Activated T-cell treated with anti-CD3 and anti-CD28 coated beads for 48 hours (primary cell): ENCODE measurements at regions not wholly inside any gene's neighbourhood (a gene's known extent, or its start where the extent isn't known, plus 50 kb on each side); places are given as distances from the start of the nearest gene placed in this dataset.

Source experiments
- DNase-seq: peaks from one replicate; pipeline ENCODE4 v3.0.0-alpha.2; 2020; ENCODE audit warnings: low read depth

- peak; percentile 27 for DNase-seq
These were observed 106.1 kb upstream of the CPEB4 start for GRCh38 chr5:173781816-173782670.

- DNase-seq, result no peak
These were observed 105.5 kb upstream of the CPEB4 start for GRCh38 chr5:173782671-173783101.

DNA sequence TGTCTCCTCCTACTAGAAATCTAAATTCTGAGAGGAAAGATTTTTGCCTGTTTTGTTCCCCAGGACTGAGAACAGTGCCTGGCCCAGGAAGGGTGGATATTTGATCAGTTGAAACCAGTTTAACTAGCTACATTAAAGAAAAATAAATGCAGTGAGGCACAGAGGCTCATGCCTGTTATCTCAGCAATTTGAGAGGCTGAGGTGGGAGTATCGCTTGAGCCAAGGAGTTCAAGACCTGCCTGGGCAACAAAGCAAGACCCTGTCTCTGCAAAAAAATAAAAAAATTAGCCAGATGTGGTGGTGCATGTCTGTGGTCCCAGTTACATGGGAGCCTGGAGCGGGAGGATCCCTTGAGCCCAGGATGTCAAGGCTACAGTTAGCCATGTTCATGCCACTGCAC, 104.8 kb upstream of the CPEB4 start:
- DNase-seq, result no peak

- DNase-seq, result no peak
These were observed 102.7 kb upstream of the CPEB4 start for GRCh38 chr5:173785400-173785799.

DNA sequence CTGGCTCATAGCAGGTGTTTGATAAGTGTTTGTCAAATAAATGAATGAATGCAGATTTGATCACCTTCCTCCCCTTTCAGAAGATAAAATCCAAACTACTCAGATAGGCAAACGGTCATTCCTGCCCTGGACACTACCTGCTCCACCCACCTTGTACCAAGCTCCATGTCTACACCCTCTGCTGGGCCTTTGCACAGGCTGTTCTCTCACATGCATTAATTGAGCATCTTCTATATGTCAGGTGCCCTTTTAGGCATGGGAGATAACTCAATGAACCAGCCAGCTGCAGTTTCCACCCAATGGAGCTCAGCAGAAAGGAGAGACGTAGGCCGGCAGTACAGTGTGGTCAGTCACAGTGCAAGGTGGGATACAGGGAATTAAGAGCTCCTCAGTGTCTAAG, 102.3 kb upstream of the CPEB4 start:
- no peak for DNase-seq

DNA sequence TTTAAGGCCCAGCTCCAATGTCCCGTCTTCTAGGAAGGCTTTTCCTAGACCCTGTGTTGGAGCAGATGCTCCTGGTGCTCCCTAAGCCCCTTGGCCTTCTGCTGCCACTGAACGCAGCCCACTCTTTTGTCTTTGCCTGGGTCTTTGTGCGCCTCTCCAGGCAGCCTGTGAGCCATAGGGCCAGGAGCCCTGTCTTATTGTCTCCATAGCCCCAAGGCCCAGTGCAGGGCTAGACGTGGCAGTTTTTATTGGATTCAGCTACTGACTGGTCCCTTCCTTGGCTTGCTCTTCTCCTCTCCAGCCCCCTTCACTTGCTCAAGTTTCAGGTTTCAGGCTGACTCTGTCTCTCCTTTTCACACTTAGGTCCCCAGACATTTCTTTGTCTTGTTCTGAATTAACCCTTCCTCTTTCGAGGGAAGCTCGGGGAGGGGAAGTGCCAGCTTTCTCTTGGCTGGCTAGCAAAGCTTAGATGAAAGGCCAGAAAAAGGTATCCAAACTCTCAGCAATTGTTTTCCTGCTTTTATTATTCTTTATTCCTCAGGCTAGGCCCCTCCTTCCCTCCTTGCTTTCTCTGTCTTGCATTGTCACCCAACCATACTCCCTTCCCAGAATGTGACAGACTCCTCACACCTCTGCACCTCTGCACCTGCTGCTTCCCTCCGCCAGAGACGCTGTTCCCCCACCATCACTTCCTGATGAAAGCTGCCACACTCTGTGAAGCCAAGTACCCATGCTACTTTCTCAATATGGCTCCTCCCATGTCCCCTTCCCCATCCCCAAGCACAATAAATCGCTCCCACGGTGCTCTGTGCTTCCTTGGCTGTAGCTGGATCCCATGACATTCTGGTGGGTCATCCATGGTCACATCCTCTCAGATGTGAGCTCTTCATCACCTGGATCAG, 101.6 kb upstream of the CPEB4 start:
- DNase-seq, result no peak

- DNase-seq, result peak; percentile 12
These were observed 98.9 kb upstream of the CPEB4 start for GRCh38 chr5:173789031-173789920.

GRCh38 chr5:173790177-173790719, 97.9 kb upstream of the CPEB4 start:
- no peak for DNase-seq

- no peak for DNase-seq
These were observed 97.2 kb upstream of the CPEB4 start for GRCh38 chr5:173790836-173791546.

DNA sequence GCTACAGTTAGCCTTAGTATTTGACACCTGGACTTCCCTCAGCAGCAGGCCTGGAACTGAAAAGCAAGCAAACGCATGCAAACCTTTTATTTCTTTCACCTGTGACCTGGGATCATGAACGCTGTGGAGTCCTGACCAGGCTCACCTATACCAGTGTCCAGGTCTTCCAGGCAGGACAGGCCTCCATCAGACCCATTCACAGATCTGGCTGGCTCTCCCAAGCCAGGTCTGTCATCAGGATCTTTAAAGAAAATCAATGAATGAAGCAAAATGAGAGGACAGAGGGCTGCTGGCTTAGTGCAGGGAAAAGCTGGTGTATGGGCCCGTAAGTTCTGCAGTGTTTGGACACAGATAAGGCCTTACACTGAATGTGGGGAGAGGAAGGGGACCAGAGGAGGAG, 96.3 kb upstream of the CPEB4 start:
- DNase-seq, result no peak

DNA sequence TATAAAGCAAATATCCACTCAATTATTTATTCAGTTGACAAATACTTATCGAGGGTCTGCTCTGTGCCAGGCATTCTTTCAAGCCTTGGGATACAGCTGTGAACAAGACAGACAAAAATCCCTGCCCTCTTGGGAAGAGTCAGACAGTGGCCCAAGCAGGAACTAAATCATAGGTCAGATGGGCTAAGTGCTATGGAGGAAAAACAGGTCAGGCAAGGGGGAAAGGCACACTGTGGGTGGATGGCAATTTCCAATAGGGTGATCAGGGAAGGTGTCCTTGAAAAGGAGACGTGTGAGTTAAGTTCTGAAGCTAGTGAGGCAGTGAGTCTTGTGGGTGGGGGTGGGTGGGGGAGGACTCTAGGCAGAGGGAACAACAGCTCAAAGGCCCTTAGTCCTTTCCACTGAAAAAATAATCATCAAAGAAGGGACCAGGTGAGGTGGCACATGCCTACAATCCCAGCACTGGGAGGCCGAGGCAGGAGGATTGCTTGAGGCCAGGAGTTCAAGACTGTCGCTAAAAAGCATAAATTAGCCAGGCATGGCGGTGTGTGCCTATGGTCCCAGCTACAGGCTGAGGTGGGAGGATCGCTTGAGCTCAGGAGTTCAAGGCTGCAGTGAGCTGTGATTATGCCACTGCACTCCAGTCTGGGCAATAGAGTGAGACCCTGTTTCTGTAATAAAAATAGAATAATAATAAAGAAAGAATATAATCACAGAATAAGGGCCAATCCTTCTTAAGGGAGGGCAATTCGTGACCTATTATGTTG, 95.2 kb upstream of the CPEB4 start:
- DNase-seq, result no peak

DNA sequence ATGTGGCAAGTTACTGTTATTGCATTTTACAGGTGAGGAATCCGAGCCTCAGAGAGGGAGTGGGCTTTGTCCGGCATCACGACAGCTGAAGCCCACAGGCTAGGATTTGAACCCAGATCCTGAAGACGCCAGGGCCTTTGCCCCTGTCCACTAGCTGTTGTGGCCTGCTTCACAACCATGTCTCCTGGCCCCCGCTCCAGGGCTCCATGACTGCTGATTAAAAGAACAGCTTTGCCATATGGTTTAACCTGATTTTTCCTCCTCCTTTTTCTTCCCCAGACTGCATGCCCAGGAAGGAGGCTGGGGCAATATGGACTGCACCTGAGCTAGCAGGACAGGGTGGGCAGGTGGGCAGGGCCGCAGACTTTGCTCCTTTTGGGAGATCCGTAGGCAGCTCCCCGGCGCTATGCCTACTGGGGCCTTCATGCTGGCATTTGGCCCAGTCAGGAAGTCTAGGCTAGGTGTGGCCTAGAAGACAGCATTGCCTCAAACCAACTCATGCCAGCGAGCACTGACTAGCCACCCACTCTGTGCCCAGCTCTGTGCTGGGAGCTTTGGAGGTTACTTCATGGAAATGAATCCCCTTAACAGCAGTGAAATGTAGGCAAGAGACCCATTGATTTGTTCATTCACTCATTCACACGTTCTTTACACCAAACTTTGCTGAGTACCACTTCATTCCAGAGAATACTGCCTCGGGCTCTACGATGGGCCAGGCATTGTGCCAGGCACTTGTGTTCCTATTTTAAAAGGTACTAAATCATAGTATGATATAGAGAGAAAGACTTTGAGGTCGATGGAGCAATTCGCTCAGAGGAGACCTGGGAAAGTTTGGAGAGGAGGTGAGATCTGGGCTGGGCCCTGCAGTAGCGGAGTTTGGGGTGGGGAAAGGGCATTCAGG, 94.3 kb upstream of the CPEB4 start:
- DNase-seq, result no peak

DNA sequence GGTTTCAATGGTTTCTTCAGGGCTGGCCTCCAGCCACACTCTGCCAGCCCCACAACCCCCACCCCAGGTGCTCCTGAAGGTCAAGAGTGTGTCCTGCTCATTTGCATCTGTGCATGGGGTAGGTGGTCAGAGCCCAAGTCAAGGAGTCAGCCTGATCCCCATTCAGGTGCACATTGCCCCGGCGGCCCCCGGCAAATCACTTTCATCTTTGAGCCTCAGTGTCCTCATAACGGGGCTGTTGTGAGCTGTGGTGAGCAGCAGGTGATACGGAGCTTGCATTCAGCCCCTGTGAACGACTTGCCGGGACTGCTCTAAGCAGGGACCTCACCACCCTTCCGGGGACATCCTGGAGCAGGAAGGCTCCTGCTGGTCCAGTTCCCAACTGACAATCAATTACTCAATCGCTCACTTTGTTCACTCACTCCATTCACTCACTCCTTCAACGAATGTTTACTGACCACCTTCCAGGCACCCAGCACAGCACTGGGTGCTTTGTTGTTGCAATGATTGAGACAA, 93.2 kb upstream of the CPEB4 start:
- no peak for DNase-seq

DNA sequence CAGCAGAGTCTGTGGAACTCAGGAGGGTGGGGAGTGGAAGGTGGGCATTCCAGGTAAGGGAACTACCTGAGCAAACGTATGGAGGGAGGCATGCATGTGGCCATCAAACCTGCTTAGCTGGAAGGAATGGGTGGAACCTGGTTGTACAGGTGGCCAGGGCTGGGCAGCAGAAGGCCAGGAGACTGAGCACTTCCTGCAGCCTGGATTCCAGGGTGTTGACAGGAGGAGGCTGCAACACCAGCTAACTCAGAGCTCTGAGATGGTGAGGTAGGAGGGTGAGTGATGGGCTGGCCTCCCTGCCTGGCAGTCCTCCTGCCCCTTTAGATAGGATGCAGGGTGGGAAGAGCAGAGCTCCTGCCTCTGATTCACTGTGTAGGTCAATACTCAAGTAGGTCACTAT, 92.5 kb upstream of the CPEB4 start:
- DNase-seq, result no peak

- DNase-seq, result no peak
These were observed 91.2 kb upstream of the CPEB4 start for GRCh38 chr5:173796721-173797495.

DNA sequence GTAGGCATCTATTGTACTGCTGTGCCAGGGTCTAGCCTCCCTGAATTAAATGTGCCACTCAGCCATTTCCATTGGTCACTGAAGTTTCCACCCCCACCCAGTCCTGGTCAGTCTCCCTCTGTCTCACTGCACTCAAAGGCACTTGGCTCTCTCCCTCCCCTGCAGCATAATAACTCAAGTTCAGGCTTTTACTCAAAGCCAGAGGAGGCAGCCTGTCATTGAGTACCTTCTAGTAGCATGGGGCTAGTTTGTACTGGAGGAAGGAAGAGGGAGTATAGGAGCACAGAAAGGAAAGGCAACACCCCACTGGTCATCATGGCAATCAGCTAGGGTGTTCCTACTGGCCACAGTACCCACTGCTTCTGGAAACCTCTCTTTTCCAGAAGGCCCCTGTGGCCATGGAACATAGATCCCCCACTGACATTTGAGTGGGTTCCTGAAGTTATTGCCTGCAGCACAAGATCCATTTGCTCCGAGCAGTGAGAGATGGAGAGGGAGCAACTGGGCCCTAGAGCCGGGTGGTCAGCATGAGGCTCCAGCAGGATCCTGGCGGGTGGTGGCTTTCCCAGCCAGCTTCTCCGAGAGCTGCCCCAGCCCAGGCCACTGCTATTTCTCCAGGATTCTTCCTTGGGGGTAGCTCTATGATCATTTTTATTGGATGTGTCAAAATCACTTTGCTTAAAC, 89.9 kb upstream of the CPEB4 start:
- no peak for DNase-seq

- no peak for DNase-seq
These were observed 87.8 kb upstream of the CPEB4 start for GRCh38 chr5:173800340-173800739.

- DNase-seq, result no peak
These were observed 87.1 kb upstream of the CPEB4 start for GRCh38 chr5:173801006-173801405.
